Left kidney (tissue), 1 donor: ENCODE measurements at regions not wholly inside any gene's neighbourhood (a gene's known extent, or its start where the extent isn't known, plus 50 kb on each side); places are given as distances from the start of the nearest gene placed in this dataset.

ENCODE experiments used
- DNase-seq: peaks from one replicate; pipeline ENCODE4 v3.0.0-alpha.2; 2013

- no peak for DNase-seq
These were observed 169.8 kb upstream of the CHORDC1 start for GRCh38 chr11:90392692-90393091.

DNA sequence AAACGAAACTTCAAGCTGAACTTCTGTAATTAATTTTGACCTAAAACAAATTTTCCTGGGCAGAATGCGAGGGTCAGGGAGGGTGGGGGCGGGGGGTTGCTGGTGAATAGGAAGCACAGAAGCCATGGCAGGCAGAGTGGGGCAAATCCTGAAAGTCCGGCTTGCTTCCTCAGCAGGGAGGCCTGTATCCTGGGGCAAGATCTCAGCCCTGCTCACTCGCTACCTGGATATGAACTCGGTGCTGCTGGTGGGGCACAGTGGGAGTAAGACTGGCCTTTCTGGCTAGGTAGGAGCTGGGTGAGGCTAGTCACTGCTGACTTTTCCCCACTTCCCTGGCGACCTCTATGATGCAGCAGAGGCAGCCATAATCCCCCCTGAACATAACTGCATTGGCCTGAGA is 168.9 kb upstream of the CHORDC1 start:
- no peak for DNase-seq

- no peak for DNase-seq
These were observed 157.4 kb upstream of the CHORDC1 start for GRCh38 chr11:90380206-90380605.

GRCh38 chr11:90373971-90374370 is 151.1 kb upstream of the CHORDC1 start:
- DNase-seq: no peak

- DNase-seq: no peak
These were observed 141.7 kb upstream of the CHORDC1 start for GRCh38 chr11:90364527-90364926.

GRCh38 chr11:90363739-90364138 is 140.9 kb upstream of the CHORDC1 start:
- no peak for DNase-seq

DNA sequence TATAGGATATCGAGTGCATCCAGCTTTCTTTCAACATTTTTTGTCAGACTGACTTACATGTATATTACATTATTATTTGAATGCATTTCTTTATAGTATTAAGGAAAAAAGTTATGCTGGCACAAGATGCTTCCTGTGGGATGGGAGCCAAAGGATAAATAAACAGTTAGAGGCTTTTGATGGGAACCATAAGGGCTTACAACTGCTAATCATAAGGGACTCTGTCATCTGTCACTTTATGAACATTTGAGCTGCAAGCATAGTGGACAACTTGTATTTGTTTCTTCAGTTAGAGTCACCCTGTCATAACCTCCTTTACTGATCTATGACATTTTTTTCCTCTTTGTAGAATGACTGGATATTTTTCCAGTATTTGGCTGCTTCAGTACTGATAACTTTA is 132.4 kb upstream of the CHORDC1 start:
- DNase-seq: no peak

DNA sequence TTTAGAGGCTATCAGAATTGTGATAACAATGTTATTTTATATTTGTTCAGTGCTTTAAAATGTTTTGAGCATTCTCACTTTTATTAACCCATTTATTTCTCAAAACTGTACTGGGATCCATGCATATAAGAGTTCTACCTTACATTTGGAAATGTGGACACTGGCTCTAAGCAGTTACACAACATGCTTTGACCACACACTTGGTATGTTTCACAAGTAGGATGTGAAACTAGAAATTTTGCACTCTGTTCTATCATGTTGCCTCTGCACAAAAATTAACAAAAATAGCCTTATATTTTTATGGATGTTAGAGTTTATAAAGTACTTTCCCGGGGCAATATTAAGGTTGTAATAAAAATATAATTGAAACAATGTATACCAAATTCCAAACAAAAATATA is 126.9 kb upstream of the CHORDC1 start:
- no peak for DNase-seq

DNA sequence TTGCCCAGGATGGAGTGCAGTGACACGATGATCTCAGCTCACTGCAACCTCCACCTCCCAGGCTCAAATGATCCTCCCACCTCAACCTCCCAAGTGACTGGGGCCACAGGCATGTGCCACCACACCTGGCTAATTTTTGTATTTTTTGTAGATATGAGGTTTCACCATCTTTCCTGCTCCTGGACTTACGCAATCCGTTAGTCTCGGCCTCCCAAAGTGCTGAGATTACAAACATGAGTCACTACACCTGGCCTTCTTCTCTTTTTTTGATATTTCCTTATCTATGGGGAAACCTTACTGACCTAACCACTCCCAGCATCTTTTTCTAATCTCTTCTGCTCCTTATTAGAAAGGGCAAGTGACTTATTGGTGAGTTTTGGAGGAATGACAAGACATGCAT is 121.7 kb upstream of the CHORDC1 start:
- no peak for DNase-seq

DNA sequence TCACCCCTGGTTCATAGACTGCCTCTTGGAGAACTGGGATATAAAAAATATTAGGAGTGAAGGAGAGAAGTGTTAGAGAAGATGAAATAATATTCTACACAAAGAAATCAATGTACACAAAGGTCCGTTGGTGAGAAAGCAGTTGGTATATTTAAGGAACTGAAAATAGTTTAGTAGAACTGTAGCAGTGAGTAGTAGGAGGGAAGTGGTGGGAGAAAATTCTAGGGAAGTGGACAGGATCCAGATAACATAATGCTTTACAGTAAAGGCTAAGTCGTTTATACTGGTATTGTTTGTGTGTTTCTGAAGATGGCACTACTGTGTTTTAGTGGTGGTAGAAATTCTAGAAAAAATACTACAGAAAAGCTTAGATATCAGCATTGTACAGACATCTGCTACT is 120.8 kb upstream of the CHORDC1 start:
- DNase-seq: no peak

DNA sequence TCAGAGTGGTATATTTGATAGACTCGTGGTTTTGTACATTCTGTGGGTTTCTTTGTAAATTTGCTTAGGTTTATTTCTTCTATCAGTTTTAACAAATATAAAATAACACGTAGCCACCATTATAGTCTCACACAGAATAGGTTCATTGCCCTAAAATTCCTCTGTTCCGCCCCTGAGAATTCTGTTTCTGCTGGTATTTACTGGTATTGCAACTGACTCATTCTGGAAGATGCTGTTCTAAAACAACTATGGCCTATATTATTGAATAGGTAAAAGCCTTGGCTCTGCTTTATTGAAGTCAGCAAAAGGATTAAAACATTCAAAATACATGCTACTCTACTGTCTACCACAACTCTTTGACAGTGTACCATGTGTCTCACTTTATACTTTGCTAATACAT is 119.1 kb upstream of the CHORDC1 start:
- no peak for DNase-seq

DNA sequence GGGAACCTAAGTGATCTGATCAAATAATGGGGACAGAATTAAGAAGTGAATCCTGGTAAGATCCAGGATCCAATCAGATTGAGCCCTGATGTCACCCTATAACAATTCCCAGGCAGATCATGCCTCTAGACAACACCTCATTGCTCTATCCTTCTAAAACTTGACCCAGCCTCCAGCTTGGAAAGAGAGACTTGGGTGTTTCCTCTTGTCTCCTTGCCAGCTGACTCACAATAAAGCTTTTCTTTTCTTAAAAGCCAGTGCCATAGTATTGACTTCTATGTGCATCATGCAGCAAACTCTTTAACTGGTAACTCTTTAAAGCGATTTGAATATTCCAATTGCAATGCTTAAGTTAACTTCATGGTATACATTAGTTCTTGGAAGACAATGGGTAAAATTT is 109.6 kb upstream of the CHORDC1 start:
- no peak for DNase-seq

- DNase-seq: no peak
These were observed 107.8 kb upstream of the CHORDC1 start for GRCh38 chr11:90330632-90331031.

DNA sequence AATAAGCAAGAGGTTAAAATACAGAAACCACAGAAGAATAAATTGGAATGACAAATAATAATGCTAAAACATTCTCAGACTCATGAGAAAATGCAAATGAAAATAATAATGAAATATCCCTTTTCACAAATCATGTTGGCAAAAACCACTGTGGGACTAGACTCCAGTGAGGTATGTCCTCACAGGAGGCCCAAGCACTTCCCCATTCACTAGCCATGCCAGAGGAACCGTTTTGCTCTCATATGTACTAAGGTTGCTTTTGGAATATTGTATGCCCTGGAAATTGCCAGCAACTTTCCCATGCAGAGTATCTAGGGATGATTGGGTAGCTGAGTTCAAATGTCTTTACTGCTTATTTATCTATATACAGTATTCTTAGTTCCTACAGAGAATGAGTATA is 106.2 kb upstream of the CHORDC1 start:
- DNase-seq: no peak

DNA sequence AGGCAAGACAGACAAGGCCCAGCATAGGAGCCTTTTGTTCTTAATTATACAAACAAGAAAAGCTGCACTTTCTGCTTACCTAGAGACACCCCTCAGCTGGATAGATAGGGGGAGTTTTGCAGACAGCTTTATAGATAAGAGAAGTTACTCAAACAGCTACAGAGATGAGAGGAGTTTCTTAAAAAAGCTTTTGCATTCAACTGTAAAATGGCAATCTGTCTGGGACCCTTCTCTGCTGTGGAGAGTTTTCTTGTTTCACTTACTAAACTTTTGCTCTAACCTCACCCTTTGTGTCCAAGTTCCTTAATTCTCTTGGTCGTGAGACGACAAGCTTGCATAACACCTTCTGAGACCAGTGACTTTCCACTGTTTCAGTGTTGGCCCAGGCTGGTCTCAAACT is 103.8 kb upstream of the CHORDC1 start:
- no peak for DNase-seq

DNA sequence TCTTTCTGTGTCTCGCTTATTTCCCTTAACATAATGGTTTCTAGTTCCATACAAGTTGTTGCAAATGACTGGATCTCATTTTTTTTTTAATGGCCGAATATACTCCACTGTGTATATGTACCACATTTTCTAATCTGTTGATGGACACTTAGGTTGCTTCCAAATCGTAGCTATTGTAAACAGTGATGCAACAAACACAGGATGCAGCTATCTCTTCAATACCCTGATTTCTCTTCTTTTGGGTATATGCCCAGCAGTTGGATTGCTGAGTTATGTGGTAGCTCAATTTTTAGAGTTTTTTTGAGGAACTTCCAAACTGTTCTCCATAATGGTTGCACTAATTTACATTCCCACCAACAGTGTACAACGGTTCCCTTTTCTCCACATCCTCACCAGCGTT is 100.4 kb upstream of the CHORDC1 start:
- no peak for DNase-seq

DNA sequence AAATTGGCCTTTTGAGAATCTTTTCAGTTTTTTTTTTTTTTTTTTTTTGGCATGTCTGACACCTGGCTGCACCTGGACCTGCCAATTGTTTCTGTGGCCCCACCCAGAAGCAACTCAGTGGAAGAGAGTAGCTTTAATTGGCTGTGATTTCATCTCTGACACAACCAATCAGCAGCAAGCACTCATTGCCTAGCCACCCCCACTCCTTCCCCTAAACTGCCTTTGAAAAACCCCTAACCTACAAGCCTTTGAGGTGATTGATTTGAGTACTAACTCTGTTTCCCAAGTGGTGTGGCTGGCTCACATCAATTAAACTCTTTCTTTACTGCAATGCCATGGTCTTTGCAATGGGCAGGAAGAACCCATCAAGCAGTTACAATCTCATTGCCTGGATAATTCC is 98.2 kb upstream of the CHORDC1 start:
- DNase-seq: no peak

DNA sequence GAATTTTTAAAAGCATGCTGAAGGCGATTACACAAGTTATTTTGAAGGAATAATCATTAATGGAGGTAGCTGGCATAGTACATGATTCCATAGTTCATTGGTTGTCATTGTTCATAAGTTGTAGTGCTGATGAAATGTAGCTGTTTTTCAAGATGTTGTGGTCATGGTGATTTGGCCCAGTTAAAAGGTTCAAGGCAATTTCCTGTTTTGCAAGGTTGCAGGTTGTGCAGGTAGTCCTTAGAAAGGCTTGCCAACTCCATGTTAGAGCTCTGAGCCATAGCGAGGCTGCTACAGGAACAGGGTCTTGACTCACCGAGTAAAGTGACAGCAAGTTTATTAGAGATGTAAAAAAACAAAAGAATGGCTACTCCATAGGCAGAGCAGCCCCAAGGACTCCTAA is 95.8 kb upstream of the CHORDC1 start:
- no peak for DNase-seq

DNA sequence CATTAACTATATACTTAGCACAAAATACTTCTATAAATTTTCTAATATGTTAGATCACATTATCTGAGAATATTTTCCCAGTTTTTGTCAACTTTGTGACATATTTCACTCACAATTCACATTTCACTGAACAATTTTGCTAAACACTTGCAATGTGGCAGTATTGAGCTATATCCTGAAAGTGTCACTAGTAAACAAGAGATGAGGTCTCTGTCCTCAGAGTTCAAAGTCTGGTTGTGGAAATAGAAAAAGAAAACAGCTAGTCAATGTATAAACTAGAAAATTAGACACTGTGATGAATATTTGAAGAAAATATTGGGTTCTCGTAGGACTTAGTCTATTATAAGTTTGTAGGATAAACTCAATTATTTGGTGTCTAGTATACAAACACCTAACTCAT is 87.4 kb upstream of the CHORDC1 start:
- DNase-seq: no peak

- no peak for DNase-seq
These were observed 86.8 kb upstream of the CHORDC1 start for GRCh38 chr11:90309693-90310092.

DNA sequence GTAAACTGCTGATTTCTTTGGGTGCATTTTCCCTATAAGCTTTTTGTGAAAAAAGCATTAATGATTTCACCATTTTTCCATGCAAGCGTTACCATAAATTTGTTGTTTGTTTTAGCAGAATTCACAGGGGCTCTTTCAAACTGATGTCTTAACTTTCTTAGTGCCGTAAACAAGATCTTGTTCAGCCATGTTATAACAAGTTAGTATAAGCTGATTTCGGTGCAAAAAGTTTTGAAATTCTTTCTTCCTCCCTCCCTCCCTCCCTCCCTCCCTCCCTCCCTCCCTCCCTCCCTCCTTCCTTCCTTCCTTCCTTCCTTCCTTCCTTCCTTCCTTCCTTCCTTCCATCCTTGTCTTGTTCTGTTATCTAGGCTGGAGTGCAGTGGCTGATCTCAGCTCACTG is 71.7 kb upstream of the CHORDC1 start:
- no peak for DNase-seq

DNA sequence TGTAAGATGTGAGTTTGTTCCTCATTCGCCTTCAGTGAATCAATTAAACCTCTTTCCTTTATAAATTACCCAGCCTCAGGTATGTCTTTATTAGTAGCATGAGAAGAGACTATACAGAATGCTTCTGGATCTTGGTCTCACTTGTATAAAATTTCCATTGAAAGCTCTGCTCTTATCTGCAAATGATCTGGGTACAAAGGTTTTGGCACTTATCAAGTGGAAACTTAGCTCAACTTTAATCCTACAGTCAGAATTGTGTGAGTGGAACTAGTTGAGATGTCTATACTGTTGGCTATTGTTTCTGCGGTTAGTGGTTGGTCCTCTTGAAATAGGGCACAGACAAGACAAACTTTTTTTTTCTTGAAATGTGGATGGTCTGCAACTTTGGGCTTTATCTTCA is 71.2 kb upstream of the CHORDC1 start:
- no peak for DNase-seq

GRCh38 chr11:90288212-90288821 is 65.5 kb upstream of the CHORDC1 start:
- DNase-seq: peak; percentile 10

DNA sequence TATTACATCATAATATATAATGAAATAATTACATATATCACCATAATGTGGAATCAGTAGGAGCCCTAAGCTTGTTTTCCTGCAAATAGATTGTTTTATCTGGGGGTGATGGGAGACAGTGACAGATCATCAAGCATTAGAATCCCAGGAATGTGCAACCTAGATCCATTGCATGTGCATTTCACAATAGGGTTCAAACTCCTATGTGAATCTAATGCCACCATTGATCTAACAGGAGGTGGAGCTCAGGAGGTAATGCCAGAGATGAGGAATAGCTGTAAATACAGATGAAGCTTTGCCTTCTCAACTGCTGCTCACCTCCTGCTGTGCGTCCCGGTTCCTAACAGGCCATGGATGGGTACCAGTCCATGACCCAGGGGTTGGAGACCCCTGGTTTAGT is 63.8 kb upstream of the CHORDC1 start:
- no peak for DNase-seq

- no peak for DNase-seq
These were observed 61.3 kb upstream of the CHORDC1 start for GRCh38 chr11:90284171-90284570.
